Lower lobe of right lung (tissue), 2 donors: ENCODE measurements at regions not wholly inside any gene's neighbourhood (a gene's known extent, or its start where the extent isn't known, plus 50 kb on each side); places are given as distances from the start of the nearest gene placed in this dataset.

Source experiments
- ATAC-seq, 2 donors: fragments of 200-7000 bp; cut with Tn5 transposase; one replicate each; pipeline ENCODE4 v1.9.1; 2020 to 2022; ENCODE audit warnings: mild to moderate bottlenecking in 2 of 2, moderate library complexity in 2 of 2
- DNase-seq: peaks from one replicate; pipeline ENCODE4 v3.0.0-alpha.2; 2020
- H3K27ac ChIP-seq: fragments of 200-600 bp; one replicate; pipeline ENCODE4 v1.8.0; 2022
- H3K27me3 ChIP-seq: fragments of 200-600 bp; one replicate; pipeline ENCODE4 v1.8.0; 2022; ENCODE audit warnings: low read depth
- H3K36me3 ChIP-seq: fragments of 200-600 bp; one replicate; pipeline ENCODE4 v1.8.0; 2022; ENCODE audit warnings: mild to moderate bottlenecking
- H3K4me1 ChIP-seq: fragments of 200-600 bp; one replicate; pipeline ENCODE4 v1.8.0; 2022
- H3K4me3 ChIP-seq: fragments of 200-600 bp; one replicate; pipeline ENCODE4 v1.8.0; 2022; ENCODE audit warnings: mild to moderate bottlenecking
- H3K9me3 ChIP-seq: fragments of 200-600 bp; one replicate; pipeline ENCODE4 v1.8.0; 2022
- CTCF ChIP-seq: fragments of 200-600 bp; IDR thresholded peaks from one replicate; pipeline ENCODE4 v1.8.0; 2022; ENCODE audit warnings: antibody characterized with exemption, mild to moderate bottlenecking
- intact Hi-C: fragments of 100-400 bp; cut with DNase I; formaldehyde crosslinking; loops from one replicate; pipeline ENCODE4 v1.11.0; 2022
- donor health status: DM: no; HTN: yes; CAD: no; lungs with severe emphysema.

DNA sequence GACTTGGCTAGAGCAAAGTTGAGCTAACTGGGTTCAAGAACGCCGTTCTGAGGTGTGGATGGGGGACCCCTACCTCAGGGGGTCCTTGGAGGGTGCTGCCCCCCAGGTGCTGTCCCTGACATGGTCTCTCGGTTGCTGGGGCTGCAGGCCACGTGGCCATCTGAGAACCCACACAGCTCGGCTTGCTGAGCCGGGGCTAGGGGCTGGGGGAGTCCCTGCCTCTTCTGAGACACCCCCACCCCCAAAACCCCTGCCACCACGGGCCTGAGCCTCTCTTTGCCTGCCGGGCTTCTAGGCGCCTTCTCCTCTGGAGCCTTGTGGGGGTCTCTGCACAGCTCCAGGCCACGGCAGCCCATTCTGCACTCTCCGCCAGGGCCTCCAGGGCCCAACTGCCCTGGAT is 52.0 kb upstream of the LAMA1 start:
- DNase-seq (no peak), ATAC-seq (no peak)
- Histone ChIP-seq H3K27me3 (no peaks in the 10 kb centered on the region), H3K36me3 (no peaks in the 10 kb centered on the region), H3K9me3 (no peaks in the 10 kb centered on the region), H3K4me3 (no peak overlapping the region), H3K27ac (no peak overlapping the region), H3K4me1 (no peaks in the 10 kb centered on the region)
- TF ChIP-seq CTCF = no peak
- intact Hi-C loops = no loop called here

DNA sequence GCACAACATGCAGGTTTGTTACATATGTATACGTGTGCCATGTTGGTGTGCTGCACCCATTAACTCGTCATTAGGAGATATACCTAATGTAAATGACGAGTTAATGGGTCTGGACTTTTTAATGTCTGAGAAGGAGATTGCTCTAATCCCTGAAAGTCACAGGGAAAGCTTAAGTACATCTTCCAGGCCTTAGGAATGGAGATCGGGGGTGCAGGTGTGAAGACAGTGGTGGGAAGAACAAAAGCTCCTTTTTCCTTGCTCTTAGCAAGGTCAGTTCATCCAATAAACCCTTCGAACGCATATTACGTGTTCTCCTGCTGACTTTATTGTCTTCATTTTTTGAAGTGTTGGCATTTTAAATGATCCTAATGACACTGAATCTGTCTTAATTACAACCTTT is 50.8 kb upstream of the LAMA1 start:
- no peaks in the 10 kb centered on the region for H3K36me3 ChIP-seq
- intact Hi-C loops = no loop called here
- DNase-seq (no peak), ATAC-seq (no peak)
- no peak overlapping the region for H3K4me3 ChIP-seq
- H3K9me3 ChIP-seq = no peaks in the 10 kb centered on the region
- no peaks in the 10 kb centered on the region for H3K27me3 ChIP-seq
- no peak overlapping the region for H3K27ac ChIP-seq
- no peak for TF ChIP-seq CTCF
- no peaks in the 10 kb centered on the region for H3K4me1 ChIP-seq
